GM12878 (cell line): ENCODE measurements at regions not wholly inside any gene's neighbourhood (a gene's known extent, or its start where the extent isn't known, plus 50 kb on each side); places are given as distances from the start of the nearest gene placed in this dataset.

Experiments
- ATAC-seq: fragments of 200-7000 bp; cut with Tn5 transposase; 3 replicates; pipeline ENCODE4 v1.9.1; 2020; ENCODE audit warnings: mild to moderate bottlenecking, moderate library complexity
- BruUV-seq: library from RNA; stranded (reverse); fragments of 400-500 nt; replicated peaks from 2 replicates; lab custom pipeline; 2021; lab: Mats Ljungman, UMichigan
- CTCF ChIA-PET: fragments of 300-600 bp; sonication (Branson Sonifier 250); formaldehyde crosslinking; extraction: SDS; loops from one replicate; lab custom pipeline; 2021; ENCODE audit warnings: inconsistent platforms; lab: Yijun Ruan, JAX
- POLR2A ChIA-PET: fragments of 350-600 bp; formaldehyde crosslinking; extraction: SDS; loops from one replicate; lab custom pipeline; 2021; ENCODE audit warnings: inconsistent platforms; lab: Charles Lee
- RAD21 ChIA-PET: fragments of 300-600 bp; sonication (Branson Sonifier 250); formaldehyde crosslinking; loops from one replicate; lab custom pipeline; 2023; ENCODE audit warnings: antibody characterized with exemption; ENCODE audit not compliant: unreplicated experiment; lab: Charles Lee
- SMC1A ChIA-PET: fragments of 300-600 bp; sonication (Branson Sonifier 250); formaldehyde crosslinking; loops from one replicate; lab custom pipeline; 2023; ENCODE audit not compliant: unreplicated experiment, uncharacterized antibody; lab: Charles Lee
- DNase-seq: peaks from one replicate; pipeline ENCODE4 v3.0.0-alpha.2; 2011; ENCODE audit warnings: low read depth, low spot score
- FAIRE-seq: peaks from 3 replicates; lab custom pipeline; 2011; peaks lifted over from hg19 to GRCh38; lab: Jason Lieb, UNC
- H2AFZ ChIP-seq: 2 replicates; pipeline ENCODE4 v1.6.0; 2011; ENCODE audit warnings: low read depth, low read length, control low read depth; ENCODE audit not compliant: control insufficient read depth
- H3K27ac ChIP-seq: 2 replicates; pipeline ENCODE4 v1.5.1; 2011; ENCODE audit warnings: control low read depth; ENCODE audit not compliant: control insufficient read depth, insufficient read depth
- H3K27me3 ChIP-seq, 2 experiments: replicated peaks in 1 of 2; 2 replicates each; pipeline versions ENCODE4 v1.6.0 to v1.6.1; 2011; ENCODE audit warnings: low read length in 1 of 2; ENCODE audit not compliant: control insufficient read depth in 2 of 2, insufficient read depth in 2 of 2
- H3K36me3 ChIP-seq, 2 experiments: 2 replicates each; pipeline ENCODE4 v1.5.1; 2011; ENCODE audit warnings: low read length in 1 of 2; ENCODE audit not compliant: control insufficient read depth in 2 of 2, insufficient read depth in 2 of 2
- H3K4me1 ChIP-seq: 2 replicates; pipeline ENCODE4 v1.6.1; 2011; ENCODE audit warnings: mild to moderate bottlenecking, low read length, moderate library complexity, mixed read lengths; ENCODE audit not compliant: control insufficient read depth, insufficient read depth
- H3K4me2 ChIP-seq: 2 replicates; pipeline ENCODE4 v1.6.0; 2011; ENCODE audit warnings: control low read depth; ENCODE audit not compliant: control insufficient read depth, insufficient read depth
- H3K4me3 ChIP-seq: fragments of 200-600 bp; sonication (generic); 2 replicates; pipeline ENCODE4 v1.5.1; 2016
- H3K79me2 ChIP-seq: 2 replicates; pipeline ENCODE4 v1.6.0; 2011; ENCODE audit warnings: low read length; ENCODE audit not compliant: control insufficient read depth, insufficient read depth
- H3K9ac ChIP-seq: 2 replicates; pipeline ENCODE4 v1.8.0; 2011; ENCODE audit warnings: low read length, control low read depth, mixed read lengths; ENCODE audit not compliant: control insufficient read depth, insufficient read depth
- H3K9me3 ChIP-seq: replicated peaks from 3 replicates; pipeline ENCODE4 v1.5.1; 2011; ENCODE audit warnings: mild to moderate bottlenecking, low read length; ENCODE audit not compliant: control insufficient read depth, insufficient read depth
- H4K20me1 ChIP-seq: 2 replicates; pipeline ENCODE4 v1.6.0; 2011; ENCODE audit not compliant: control insufficient read depth, insufficient read depth
- CREM ChIP-seq: IDR thresholded peaks from 2 replicates; pipeline ENCODE4 v1.6.1; 2014; ENCODE audit warnings: antibody characterized with exemption, low read depth
- HCFC1 ChIP-seq: fragments of 150-350 bp; IDR thresholded peaks from 2 replicates; pipeline ENCODE4 v1.6.1; 2014; ENCODE audit warnings: low read length
- PAX8 ChIP-seq: fragments of 450-650 bp; IDR thresholded peaks from 2 replicates; pipeline ENCODE4 v1.6.1; 2017; ENCODE audit warnings: mild to moderate bottlenecking, moderate library complexity
- RAD21 ChIP-seq: IDR thresholded peaks from 2 replicates; pipeline ENCODE4 v1.6.1; 2011; ENCODE audit warnings: mild to moderate bottlenecking, low read depth, low read length, moderate library complexity; ENCODE audit not compliant: insufficient read depth
- SMAD5 ChIP-seq: IDR thresholded peaks from 2 replicates; pipeline ENCODE4 v1.6.1; 2016; ENCODE audit warnings: antibody characterized with exemption, low read depth
- TBL1XR1 ChIP-seq: IDR thresholded peaks from 2 replicates; pipeline ENCODE4 v1.6.1; 2012; ENCODE audit warnings: low read depth, low read length, improper control_type of control experiment
- ZNF207 ChIP-seq: fragments of 450-650 bp; IDR thresholded peaks from 2 replicates; pipeline ENCODE4 v1.6.1; 2014; ENCODE audit warnings: antibody characterized with exemption, mild to moderate bottlenecking, borderline replicate concordance
- WGBS: methylation state at CpG from one replicate; pipeline ENCODE4 v1.1.6; 2016; ENCODE audit warnings: low lambda C conversion rate; ENCODE audit not compliant: insufficient replicate concordance, insufficient coverage; ENCODE audit errors: missing lambda C conversion rate; 5-methylcytosine and 5-hydroxymethylcytosine counted together
- in situ Hi-C: fragments of 300-500 bp; cut with MboI; formaldehyde crosslinking; loops from 9 replicates; pipeline ENCODE4 v1.14.3; 2018; ENCODE audit warnings: mixed read lengths
- intact Hi-C: fragments of 100-400 bp; cut with micrococcal nuclease; formaldehyde crosslinking; loops from one replicate; pipeline ENCODE4 v1.14.2; 2022; ENCODE audit not compliant: unreplicated experiment
- TF ChIP-seq, protein P1 (sequence below), 3 experiments: IDR thresholded peaks in 2 of 3; conservative IDR thresholded peaks in 1 of 3; 2 replicates each; pipeline ENCODE4 v1.5.1; 2011; ENCODE audit warnings: low read depth in 3 of 3, low read length in 3 of 3, mild to moderate bottlenecking in 3 of 3, control low read depth in 2 of 3, moderate library complexity in 2 of 3, inconsistent platforms in 1 of 3, mixed read lengths in 1 of 3; ENCODE audit not compliant: control insufficient read depth in 2 of 3, insufficient read depth in 1 of 3; ENCODE audit errors: extremely low read depth in 1 of 3

DNA sequence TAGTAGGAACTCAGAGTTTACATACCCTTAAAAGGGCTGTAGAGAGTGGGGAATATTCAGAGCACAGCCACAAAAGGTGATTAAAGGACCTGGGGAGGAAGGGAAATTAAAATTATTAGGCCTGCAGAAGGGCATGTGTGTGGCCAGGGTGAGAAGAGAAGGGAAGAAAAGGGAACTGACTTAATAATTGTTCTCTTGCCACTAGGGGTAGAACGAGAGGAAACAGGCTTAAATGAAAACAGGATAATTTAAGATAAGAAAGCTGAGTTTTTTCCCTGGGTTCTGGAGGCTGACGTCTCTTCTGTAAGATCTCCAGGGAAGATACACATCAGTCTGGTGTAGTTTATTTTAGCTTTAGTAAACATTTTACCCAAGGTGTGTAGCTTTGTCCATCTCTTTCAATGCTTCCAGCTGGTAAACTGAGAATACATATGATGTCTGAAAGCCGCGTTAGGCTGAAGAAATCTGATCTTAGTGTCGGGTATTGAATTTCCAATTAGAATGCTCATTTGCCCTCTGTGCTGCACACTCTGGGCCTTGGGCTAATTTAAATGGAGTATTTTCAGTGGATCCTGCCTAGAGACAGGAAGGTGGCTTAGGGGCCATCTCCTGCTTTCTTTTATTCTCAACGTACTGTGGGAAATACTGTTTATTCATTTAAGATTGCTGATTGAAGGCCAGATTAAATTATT is 416.8 kb downstream of the TMEM38B start (continued):
- no peak for TF ChIP-seq PAX8

DNA sequence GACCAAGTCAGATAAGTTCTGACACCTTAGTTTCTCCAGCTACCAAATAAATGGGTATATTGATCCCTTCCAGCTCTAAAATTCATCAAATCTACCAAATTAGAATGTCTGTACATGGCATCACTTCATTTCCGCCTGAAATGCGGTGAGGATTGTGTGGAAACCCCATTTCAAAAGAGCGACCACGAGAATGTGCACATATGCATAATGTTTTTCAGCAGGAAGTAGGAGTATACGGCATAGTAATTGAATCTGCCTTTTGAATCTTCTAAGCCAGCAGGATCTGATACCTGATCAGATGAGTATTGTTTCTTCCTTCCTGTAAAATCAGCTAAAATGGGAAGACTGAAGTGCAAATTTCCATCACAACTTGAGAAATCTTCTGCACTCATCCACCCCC is 418.6 kb downstream of the TMEM38B start:
- H4K20me1 ChIP-seq = no peaks in the 10 kb centered on the region
- no peaks in the 10 kb centered on the region for H3K79me2 ChIP-seq
- H3K36me3 ChIP-seq = no peaks in the 10 kb centered on the region
- H3K9me3 ChIP-seq = no peaks in the 10 kb centered on the region
- DNase-seq = no peak
- no peaks in the 10 kb centered on the region for H3K4me1 ChIP-seq
- CTCF ChIA-PET = interaction anchor here (1.0 to 1.5 kb wide), 2 partner anchors 10 to 18 kb away, joined by 3 to 5 read pairs; no protein-coding TSS in a partner anchor
- no peak for FAIRE-seq
- SMC1A ChIA-PET = interaction anchor here (0.8 to 2.3 kb wide), 3 partner anchors 10 to 12 kb away, joined by 3 to 8 read pairs (median 3); no protein-coding TSS in a partner anchor
- no peaks in the 10 kb centered on the region for H3K27me3 ChIP-seq
- POLR2A ChIA-PET = no interaction called here
- BruUV-seq = no TSS peak
- ATAC-seq = no peak
- no peak overlapping the region for H2AFZ ChIP-seq
- no peak overlapping the region for H3K9ac ChIP-seq
- 53% methylated on average over 5 of the region's 5 CpGs for WGBS
- intact Hi-C loops (no loop called here), in situ Hi-C loops (no loop called here)
- no peak overlapping the region for H3K4me3 ChIP-seq
- H3K27ac ChIP-seq = no peak overlapping the region
- H3K4me2 ChIP-seq = no peak overlapping the region
- RAD21 ChIA-PET = no interaction called here
- TF ChIP-seq TBL1XR1 = no peak
- no peak for TF ChIP-seq CREM
- no peak for TF ChIP-seq HCFC1
- no peak for TF ChIP-seq ZNF207
- TF ChIP-seq RAD21 = no peak
- no peak for TF ChIP-seq SMAD5
- TF ChIP-seq, protein P1, sequence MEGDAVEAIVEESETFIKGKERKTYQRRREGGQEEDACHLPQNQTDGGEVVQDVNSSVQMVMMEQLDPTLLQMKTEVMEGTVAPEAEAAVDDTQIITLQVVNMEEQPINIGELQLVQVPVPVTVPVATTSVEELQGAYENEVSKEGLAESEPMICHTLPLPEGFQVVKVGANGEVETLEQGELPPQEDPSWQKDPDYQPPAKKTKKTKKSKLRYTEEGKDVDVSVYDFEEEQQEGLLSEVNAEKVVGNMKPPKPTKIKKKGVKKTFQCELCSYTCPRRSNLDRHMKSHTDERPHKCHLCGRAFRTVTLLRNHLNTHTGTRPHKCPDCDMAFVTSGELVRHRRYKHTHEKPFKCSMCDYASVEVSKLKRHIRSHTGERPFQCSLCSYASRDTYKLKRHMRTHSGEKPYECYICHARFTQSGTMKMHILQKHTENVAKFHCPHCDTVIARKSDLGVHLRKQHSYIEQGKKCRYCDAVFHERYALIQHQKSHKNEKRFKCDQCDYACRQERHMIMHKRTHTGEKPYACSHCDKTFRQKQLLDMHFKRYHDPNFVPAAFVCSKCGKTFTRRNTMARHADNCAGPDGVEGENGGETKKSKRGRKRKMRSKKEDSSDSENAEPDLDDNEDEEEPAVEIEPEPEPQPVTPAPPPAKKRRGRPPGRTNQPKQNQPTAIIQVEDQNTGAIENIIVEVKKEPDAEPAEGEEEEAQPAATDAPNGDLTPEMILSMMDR (IDR thresholded peaks at IDR 0.05 in 2 of 3, conservative IDR thresholded peaks at IDR 0.05 in 1 of 3; ENCODE audit: control insufficient read depth in 2 of 3, extremely low read depth in 1 of 3, insufficient read depth in 1 of 3, low read depth in 3 of 3, low read length in 3 of 3) = no peak
